ENCODE measurements at regions not wholly inside any gene's neighbourhood (a gene's known extent, or its start where the extent isn't known, plus 50 kb on each side); places are given as distances from the start of the nearest gene placed in this dataset.

DNA sequence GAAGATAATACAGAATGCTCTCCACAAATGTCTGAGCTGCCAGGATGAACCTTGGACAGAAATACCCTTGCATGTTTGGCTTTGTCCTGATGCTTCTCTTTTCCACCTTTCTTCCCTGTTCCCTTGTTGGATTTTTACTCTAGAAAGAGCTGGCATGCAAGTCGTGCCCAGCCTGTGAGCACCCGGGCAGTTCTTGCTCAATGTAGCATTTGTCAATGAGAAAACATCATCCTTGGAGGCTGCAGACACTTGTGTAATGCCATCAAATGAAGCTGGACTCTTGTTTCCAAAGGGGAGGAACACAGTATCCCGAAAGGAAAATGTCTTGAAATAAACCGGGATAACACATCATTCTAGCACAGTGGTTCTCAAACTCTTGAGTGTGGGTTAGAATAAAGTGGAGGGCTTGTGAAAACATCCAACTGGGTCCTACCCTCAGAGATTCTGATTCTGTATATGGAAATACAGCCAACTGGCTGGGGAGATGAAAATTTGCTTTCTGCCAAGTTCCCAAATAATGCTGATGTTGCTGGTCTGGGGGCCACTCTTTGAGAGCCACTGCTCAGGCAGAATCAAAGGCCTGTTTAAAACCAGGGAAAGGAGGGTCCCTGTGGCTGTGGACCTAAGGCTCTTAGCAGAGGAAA lies 237.2 kb downstream of the SPATA18 start:
- no peak for DNase-seq

DNA sequence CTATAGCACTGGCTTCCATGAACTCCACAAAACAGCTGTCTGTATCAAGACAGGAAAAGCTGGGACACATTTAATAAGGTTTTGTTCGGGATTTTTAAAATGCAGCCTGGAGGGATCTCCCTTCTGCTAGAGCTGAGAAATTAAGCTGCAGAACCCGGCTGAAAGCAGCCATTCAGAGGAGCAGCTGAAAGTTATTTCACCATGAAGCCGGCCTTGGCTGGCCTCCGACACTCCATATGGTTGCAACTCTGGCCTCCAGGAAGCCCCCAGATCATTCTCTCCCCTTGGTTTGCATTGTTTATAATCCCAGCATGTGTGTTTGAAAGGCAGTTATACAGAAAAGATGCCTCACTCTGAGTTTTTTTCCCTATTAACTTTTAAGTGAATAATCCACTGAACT lies 239.4 kb downstream of the SPATA18 start:
- no peak for DNase-seq

DNA sequence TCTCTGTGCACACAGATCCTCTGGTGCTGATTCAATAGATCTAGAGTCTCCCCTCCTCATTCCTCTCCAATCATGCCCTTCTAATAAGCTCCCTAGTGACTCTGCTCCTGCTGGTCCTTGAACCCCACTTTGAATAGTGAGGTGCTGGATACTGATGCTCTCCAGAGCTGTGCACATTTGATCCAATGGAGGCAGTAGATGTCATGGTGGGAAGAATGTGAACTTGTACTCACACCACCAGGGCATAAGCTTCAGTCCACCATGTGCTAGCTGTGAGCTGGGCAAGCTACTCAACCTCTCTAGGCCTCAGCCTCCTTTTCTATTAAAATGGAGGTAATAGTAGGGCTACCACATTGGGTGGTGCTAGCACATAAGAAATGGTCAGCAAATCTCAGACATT lies 241.1 kb downstream of the SPATA18 start:
- DNase-seq, result no peak

DNA sequence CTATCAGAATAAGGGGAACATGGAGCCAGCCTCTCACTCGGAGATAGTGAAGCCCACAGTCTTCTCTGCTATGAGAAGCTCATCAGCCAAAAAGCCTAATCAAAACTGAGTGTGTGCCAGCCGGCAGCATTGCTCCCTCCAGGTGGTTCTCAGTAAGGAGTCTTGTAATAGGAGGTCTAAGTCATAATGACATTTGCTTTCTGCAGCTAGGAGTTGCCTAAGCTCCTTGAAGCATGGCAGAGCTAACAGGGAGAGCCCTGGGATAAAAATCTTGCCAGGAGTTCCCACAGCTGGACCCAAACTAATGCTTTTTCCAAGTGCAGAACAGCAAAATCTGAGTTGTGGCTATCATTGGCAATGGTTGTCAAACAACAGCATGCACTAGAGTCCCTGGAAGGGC lies 245.2 kb downstream of the SPATA18 start:
- no peak for DNase-seq

DNA sequence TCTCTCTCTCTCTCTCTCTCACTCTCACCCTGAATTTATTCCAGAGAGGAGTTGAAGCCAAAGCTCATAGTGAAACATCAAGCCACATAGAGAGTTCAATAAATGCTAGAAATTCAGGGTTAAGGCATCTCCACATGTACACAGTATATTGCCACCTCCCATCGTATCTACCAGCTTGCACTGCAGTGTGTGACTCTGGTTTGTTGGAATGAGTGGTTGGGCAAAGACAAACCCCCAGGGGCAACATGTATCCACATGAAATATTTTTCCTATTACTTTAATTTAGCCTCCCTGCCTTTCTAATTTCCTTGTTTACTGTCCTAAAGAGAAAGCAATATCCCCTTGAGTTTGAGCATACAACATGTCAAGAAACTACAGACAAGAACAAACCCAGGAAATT lies 247.3 kb downstream of the SPATA18 start:
- no peak for DNase-seq

DNA sequence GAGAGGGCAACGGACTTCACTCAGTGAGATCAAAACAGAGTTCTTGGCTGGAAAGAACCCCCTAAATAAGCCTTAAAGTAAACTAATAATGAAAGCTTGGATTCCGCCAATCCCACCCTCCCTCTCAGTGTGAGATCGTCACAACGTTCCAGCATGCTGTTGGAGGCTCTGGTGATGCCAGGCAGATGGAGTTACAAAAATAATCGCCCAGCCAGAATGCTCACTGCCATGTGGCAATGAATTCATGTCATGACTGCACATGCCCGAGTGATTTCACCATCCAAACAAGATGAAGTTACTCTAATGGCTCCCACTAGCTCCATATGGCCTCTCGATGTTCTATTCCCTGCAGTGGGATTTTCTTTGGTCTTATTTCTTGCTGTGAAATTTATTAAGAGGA lies 248.0 kb downstream of the SPATA18 start:
- no peak for DNase-seq

DNA sequence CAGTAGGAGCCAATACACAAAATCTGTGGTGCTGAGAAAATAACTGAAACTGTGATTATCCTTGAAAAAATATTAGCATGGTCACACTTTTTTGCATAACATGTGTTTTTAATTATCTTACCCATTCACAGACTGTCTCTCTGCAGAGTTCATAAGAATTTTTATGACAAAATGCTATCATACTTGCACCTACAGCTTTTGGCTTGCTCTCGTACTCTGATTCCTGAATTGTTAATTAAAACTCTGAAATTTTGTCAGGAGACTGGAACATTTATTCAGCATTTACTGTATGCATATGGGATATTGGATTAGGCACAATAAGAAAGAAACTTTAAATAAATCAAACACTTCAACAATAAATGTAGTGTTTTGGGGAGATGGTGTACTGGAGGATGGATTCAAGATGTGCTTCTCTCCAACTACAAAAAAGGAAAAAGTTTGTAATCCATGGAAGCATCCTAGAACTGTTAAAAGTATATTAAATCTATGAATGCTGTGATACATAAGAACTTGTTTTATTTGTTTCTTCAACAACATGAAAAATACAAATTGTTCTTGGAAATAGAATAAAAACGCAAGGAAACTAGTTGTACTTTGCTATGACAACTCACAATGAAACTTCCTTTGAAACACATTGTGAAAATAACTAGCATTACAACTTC lies 260.5 kb downstream of the SPATA18 start:
- no peak for DNase-seq

DNA sequence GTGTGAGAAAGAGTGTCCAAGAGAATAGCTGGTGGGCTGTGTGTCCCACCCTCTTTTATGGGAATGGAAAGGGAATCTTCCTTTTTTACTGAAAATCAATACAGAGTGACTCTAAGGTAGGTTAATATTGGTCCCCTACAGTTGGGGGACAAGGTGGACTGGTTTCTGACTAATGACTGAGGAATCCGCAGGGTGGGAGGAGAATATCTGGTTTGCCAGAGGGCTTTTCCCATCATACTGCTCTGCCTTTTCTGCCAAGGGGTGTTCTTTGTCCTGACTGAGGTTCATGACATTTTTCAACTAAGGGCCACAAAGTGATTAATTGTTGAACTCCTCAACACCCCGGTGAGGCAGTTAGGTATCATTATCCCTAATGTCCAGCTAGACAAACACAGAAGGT lies 261.6 kb downstream of the SPATA18 start:
- peak in 1 of 3 experiments; percentile 51 for DNase-seq

DNA sequence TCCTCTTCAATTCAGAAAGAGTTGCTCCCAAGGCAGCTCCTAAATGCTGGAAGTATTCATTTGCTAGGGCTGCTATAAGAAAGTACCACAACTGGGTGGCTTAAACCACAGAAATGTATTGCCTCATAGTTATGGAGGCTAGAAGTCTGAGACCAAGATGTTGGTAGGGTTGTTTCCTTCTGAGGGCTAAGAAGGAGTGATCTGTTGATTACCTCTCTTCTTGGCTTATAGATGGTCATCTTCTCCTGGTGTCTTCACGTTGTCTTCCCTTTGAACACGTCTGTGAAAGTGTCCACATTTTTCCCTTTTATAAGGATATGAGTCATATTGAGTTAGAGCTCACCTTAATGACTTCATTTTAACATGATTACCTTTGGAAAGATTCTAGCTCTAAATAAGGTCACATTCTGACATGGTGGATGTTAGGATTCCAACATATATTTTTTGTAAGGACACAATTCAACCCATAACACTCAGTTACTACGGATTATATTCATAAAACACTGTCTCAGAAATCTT lies 266.3 kb downstream of the SPATA18 start:
- no peak for DNase-seq

DNA sequence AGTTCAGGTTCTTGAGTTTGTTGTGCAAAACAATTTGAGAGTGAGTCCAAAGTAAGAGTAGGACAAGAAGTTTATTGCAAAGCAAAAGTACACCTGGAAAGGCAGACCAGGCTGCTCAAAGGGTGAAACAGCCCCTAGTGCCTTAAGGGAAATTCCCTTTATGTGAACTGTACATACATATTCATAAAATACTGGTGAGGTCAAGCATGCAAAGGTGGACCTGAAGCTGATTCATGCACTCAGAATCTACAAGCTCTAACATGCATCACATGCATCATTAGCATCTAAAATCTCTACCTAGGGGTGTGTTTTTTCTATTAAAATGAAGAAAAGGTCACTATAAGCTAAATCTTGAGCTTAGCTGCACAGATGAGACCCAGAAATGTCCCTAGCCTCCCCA lies 266.9 kb downstream of the SPATA18 start:
- DNase-seq, result no peak

DNA sequence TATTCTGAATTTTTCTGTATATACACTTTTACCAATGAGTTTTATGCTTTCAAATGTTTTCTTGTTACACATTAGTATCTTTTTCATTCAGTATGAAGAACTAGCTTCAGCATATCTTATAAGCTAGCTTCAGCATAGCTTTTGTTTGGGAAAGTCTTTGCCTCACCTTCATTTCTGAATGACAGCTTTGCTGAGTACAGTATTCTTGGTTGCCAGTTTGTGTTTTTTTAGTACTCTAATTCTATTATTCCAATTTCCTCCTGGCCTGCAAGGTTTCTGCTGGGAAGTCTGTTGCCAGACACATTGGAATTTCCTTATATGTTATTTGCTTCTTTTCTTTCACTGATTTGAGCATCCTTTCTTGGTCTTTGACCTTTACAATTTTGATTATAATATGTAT lies 278.8 kb downstream of the SPATA18 start:
- no peak for DNase-seq

DNA sequence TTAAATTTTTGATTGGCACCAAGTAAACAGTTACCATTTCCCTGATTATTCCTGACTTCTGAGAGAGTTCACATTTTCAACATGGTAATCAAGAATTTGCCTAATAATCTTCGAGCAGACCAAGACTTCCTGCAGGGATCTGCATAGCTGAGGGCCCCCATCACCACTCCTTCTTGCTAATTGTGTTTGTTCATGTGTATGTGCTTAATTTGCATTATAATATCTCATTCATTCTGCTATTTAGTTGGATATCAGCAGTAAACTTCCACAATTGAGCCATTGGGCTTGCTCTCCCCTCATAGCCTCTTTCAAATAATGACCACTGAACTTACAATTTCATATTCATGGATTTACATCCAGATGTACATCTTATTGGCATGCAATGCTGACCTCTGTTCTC lies 292.5 kb downstream of the SPATA18 start:
- DNase-seq, result no peak

DNA sequence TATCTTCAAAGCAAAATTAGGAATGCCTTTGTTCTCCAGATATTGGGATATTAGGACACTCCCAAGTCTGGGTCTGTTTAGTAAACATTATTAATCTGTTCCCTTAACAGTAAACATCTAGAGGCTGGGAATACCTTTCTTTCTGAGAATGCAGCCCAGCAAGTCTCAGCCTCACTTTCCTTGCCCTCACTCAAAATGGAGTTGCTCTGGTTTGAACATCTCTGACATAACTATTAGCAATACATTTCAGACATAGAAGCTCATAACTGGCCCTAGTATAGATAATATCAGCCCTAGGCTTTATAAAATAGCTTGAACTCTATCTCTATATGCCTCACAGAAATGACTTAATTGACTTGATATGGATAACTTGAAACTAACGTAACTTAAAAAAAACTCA lies 299.8 kb downstream of the SPATA18 start:
- no peak for DNase-seq

DNA sequence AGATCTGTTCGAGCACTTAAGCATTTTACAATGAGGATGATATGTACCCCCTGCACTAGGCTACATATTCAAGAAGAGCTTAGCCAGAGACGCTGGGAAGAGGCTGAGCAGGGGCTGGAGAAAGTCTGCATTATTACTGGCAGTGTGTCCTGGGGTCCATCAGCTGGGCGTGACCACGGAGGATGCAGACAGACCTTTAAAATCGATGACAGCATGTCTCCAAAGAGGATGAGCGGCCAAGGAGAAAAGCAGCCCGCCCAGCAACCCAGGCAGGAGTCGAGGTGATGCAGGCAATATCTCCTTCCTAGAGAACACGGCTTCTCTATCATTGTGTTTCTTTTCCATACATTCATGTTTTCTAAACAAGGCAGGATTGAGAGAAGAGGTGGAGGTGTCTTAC lies 300.7 kb downstream of the USP46 start:
- no peak for DNase-seq

DNA sequence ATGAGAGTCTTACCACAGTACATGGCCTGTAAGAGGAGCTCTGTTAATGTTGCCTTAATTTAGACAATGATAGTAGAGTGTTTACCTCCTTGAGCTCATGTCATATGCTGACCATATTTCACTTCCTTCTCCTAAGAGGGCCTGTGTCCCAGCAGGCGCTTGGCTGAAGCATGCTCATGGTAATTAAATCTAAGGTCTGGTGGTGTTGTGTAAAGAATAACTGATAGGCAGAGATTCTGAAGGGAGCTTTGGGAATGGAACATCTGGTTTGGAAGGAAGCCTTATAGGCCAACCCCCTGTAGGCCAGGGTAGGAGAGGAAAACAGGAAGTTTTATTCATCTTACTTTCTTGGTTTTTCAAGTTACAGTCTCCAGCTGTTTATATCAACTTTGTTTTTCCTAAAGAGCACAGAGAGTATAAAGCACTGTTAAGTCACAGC lies 300.2 kb downstream of the USP46 start:
- peak in 2 of 3 experiments; percentile 48 to 86 for DNase-seq

DNA sequence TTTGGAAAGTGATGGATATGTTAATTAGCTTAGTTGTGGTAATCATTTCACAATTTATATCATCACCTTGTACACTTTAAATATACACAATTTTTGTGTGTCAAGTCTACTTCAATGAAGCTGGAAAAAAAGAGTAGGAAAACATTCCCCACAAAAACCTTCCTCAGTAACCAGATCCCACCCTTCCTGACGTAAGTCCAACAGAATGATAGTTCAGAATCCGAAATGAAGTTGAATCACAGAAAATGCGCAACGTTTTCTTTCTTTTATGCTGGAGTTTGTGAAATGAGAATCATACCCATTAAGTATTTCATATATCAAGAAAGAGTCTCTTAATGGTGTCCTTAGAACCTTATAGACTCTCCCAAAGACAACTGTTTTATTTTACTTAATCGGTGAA lies 292.9 kb downstream of the USP46 start:
- DNase-seq, result no peak

DNA sequence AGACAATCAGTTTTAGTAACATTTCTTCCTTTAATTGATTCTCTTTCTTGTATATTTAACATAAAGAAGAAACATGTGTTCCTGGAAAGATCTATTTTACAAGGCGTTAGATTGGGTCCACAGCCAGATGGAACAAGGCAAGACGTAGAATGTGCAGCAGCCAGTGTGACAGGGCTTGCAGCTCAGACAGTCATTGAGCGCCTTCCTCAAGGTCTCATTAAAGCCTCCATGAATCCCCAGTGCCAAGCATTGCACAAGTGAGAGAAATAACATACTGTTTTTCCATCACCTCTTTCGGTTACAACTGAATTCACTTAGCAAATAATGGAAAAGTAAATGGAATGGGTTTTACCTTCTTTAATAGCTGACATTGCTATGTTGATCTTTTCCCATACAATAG lies 292.5 kb downstream of the USP46 start:
- DNase-seq, result no peak

DNA sequence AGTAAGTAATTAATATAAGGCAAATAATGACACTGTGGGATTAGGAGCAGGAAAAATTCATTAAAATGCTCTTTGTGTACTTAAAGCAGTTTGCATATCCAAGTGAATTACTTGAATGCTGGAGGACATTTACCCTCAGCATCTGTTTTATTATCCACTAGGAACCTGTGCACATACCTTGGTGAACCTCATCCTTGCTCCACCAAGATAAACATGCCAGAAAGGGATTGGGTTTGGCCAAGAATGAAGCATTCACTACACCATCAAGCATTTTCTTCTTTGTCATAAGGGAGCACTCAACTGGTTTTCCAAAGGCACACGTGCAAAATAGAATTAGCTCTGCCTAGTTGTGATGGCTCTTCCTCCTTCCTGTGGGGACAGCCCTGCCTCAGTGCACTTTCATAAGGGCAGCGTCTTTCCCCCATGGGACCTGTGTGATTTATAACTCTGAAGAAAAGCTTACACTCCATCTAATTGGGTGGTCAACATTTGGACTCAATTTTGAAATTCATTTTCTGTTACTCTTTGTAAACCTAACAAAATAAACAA lies 291.7 kb downstream of the USP46 start:
- peak in 1 of 3 experiments; percentile 47 for DNase-seq

DNA sequence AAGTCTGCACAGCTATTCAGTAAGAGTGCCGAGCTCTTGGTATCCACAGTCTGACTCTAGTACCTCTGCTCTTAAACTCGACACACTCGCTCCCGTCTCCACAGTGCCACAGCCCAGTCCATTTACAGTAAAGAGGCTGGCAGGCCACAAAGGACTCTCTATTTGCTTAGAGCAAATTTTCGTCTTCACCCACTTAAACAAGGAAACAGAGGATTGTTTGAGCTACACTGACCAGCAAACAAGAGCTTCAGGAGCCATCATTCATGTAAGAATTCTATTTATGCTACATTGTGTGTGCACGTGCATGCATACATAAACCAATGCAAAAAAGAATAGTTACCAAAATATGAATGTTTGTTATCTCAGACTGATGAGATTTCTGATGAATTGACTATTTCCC lies 290.2 kb downstream of the USP46 start:
- peak in 2 of 3 experiments; percentile 61 to 67 for DNase-seq

DNA sequence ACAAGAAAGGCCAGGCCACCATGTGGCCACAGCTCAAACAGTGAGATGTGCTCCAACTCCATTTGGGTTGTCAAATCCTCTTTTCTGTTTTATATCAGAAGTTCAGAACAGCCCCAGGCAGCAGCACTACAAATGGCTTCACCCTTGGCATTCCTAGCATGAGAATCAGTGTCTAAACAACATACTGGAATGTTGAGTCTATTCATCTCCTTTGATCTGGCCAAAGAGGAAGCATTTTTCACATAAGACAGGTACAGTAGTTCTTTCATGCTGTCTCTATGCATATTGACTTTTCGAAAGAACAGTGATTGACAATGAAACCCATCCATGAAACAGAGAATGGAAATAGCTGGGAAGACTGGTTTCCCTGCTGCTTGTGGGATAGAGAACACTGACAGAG lies 289.5 kb downstream of the USP46 start:
- no peak for DNase-seq

DNA sequence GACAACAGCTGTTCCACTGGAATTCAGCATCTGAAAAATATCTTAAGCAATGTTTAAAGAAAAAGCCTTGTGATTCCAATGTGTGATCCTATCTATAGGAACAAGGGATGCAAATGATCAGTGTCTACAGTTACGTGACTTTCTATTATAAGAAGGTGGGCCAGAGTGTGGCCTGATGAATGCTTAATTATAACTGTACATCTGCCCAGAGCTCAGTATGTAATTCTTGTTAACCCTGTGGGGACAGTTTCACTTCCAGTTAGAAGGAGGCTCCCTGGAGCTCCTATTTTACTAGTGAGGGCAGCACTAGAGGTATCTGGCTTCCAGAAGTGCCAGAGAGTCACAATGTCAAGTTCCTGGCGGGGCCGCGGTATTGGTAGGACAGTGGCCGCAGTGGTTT lies 288.5 kb downstream of the USP46 start:
- no peak for DNase-seq

DNA sequence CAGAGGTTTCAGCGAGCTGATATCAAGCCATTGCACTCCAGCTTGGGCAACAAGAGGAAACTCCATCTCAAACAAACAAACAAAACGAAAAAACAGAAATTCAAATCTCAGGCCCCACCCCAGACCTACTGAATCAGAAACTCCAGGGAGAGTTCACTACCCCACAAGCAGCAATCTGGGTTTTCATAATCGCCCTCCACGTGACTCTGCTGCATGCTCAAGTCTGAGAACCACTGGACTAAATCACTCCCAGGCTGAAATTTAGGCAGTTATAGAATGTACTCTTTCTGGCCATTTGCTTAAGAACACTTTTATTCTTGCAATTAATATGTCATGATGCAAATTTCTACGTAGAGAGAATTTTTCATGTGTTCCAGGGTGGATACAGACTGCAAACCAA lies 287.3 kb downstream of the USP46 start:
- DNase-seq, result no peak

DNA sequence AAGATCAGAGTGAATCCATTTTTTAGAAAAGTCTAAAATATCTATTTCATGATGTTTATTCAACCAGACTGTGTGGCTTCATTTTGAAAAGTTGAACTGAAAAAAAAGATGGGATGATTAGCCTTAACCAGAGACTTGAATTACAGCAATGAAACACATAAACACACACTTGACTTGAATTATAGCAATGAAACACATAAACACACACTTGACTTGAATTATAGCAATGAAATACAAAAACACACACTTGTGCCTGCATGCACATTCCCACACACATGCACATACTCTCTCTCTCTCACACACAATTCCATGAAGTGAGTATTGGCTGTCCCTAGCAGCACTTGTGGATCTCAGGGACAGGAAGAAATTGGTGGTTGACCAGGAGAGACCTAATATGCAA lies 286.8 kb downstream of the USP46 start:
- peak in 1 of 3 experiments; percentile 21 for DNase-seq

DNA sequence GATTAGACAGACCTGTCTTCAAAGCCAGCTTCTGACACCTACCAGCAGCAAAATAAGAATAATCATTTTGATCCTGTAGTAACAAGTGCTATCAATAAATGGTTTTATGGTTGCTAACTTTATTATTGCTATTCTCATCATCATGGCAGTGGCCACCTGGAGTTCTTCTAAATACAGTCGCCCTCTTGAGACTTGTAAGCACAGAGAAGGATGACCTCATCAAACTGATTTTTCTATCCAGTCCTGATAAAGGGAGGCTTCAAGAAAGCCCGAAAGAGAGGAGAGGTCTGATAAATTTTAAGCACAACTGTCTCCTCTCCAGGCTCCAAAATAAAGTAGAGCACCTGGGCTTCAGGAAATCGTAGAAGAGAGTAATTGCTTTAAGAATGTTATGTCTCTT lies 286.4 kb downstream of the USP46 start:
- peak in 1 of 3 experiments; percentile 30 for DNase-seq

All from NCI-H1417 (cell line).